H9 (cell line): ENCODE measurements at regions not wholly inside any gene's neighbourhood (a gene's known extent, or its start where the extent isn't known, plus 50 kb on each side); places are given as distances from the start of the nearest gene placed in this dataset.

Experiments used
- DNase-seq: peaks from one replicate; pipeline ENCODE4 v3.0.0-alpha.2; 2017
- H2AFZ ChIP-seq: one replicate; pipeline ENCODE4 v1.6.1; 2013; ENCODE audit warnings: mild to moderate bottlenecking, low read length, control low read depth, moderate library complexity
- H2AK5ac ChIP-seq: 2 replicates; pipeline ENCODE4 v1.6.1; 2013; ENCODE audit warnings: low read length, control low read depth, mixed read lengths; ENCODE audit not compliant: insufficient read length
- H2BK120ac ChIP-seq: one replicate; pipeline ENCODE4 v1.6.1; 2013; ENCODE audit warnings: low read depth, mild to moderate bottlenecking, low read length, control low read depth, inconsistent platforms; ENCODE audit not compliant: poor library complexity, severe bottlenecking
- H2BK12ac ChIP-seq: 2 replicates; pipeline ENCODE4 v1.6.1; 2013; ENCODE audit warnings: low read length, control low read depth, mixed read lengths, low read depth; ENCODE audit not compliant: insufficient read length
- H2BK15ac ChIP-seq: 2 replicates; pipeline ENCODE4 v1.6.1; 2013; ENCODE audit warnings: low read depth, low read length, control low read depth
- H2BK20ac ChIP-seq: one replicate; pipeline ENCODE4 v1.6.1; 2013; ENCODE audit warnings: low read depth, mild to moderate bottlenecking, low read length, control low read depth, inconsistent platforms; ENCODE audit not compliant: poor library complexity, severe bottlenecking
- H2BK5ac ChIP-seq: 2 replicates; pipeline ENCODE4 v1.6.1; 2013; ENCODE audit warnings: low read length, control low read depth, mixed read lengths; ENCODE audit not compliant: insufficient read length
- H3K14ac ChIP-seq: 2 replicates; pipeline ENCODE4 v1.6.1; 2013; ENCODE audit warnings: low read length, control low read depth; ENCODE audit not compliant: insufficient read depth
- H3K18ac ChIP-seq: 2 replicates; pipeline ENCODE4 v1.6.1; 2013; ENCODE audit warnings: low read depth, mild to moderate bottlenecking, mixed read lengths, low read length, control low read depth; ENCODE audit not compliant: insufficient read length
- H3K23ac ChIP-seq: 2 replicates; pipeline ENCODE4 v1.6.1; 2013; ENCODE audit warnings: low read length, control low read depth, mixed read lengths, low read depth; ENCODE audit not compliant: insufficient read length
- H3K23me2 ChIP-seq: 2 replicates; pipeline ENCODE4 v1.6.1; 2013; ENCODE audit warnings: low read depth, mild to moderate bottlenecking, mixed read lengths, low read length, control low read depth; ENCODE audit not compliant: insufficient read length, poor library complexity, severe bottlenecking
- H3K27ac ChIP-seq: 2 replicates; pipeline ENCODE4 v1.5.1; 2013; ENCODE audit warnings: low read length, control low read depth, mixed read lengths, low read depth; ENCODE audit not compliant: insufficient read length
- H3K27me3 ChIP-seq: 2 replicates; pipeline ENCODE4 v1.6.1; 2013; ENCODE audit warnings: low read length, control low read depth, inconsistent platforms; ENCODE audit not compliant: insufficient read depth
- H3K4ac ChIP-seq: 2 replicates; pipeline ENCODE4 v1.6.1; 2013; ENCODE audit warnings: low read depth, mild to moderate bottlenecking, control low read depth, inconsistent platforms, low read length, moderate library complexity
- H3K4me1 ChIP-seq: 2 replicates; pipeline ENCODE4 v1.6.1; 2013; ENCODE audit warnings: low read length, control low read depth, inconsistent platforms; ENCODE audit not compliant: insufficient read depth
- H3K4me2 ChIP-seq: 2 replicates; pipeline ENCODE4 v1.6.1; 2013; ENCODE audit warnings: low read length, control low read depth, mixed read lengths; ENCODE audit not compliant: insufficient read length, insufficient read depth
- H3K56ac ChIP-seq: 2 replicates; pipeline ENCODE4 v1.6.1; 2013; ENCODE audit warnings: low read depth, mild to moderate bottlenecking, mixed read lengths, low read length, control low read depth; ENCODE audit not compliant: insufficient read length
- H3K79me1 ChIP-seq: 2 replicates; pipeline ENCODE4 v1.6.1; 2013; ENCODE audit warnings: low read depth, mild to moderate bottlenecking, moderate library complexity, low read length, control low read depth, inconsistent platforms; ENCODE audit not compliant: insufficient read depth, poor library complexity, severe bottlenecking
- H3K79me2 ChIP-seq: 2 replicates; pipeline ENCODE4 v1.6.1; 2013; ENCODE audit warnings: low read length, control low read depth, inconsistent platforms; ENCODE audit not compliant: insufficient read depth
- H3K9ac ChIP-seq: 2 replicates; pipeline ENCODE4 v1.6.1; 2013; ENCODE audit warnings: low read length, control low read depth, mixed read lengths; ENCODE audit not compliant: insufficient read length; ENCODE audit errors: extremely low read depth
- H3K9me3 ChIP-seq: one replicate; pipeline ENCODE4 v1.6.1; 2013; ENCODE audit warnings: low read depth, low read length, inconsistent platforms; ENCODE audit not compliant: control insufficient read depth
- H3T11ph ChIP-seq: one replicate; pipeline ENCODE4 v1.6.1; 2013; ENCODE audit warnings: mild to moderate bottlenecking, low read length, control low read depth, inconsistent platforms
- H4K20me1 ChIP-seq: one replicate; pipeline ENCODE4 v1.6.1; 2013; ENCODE audit not compliant: control insufficient read depth, insufficient read length, insufficient read depth
- H4K5ac ChIP-seq: 2 replicates; pipeline ENCODE4 v1.6.1; 2013; ENCODE audit warnings: low read depth, mild to moderate bottlenecking, mixed read lengths, low read length, control low read depth; ENCODE audit not compliant: insufficient read length
- H4K8ac ChIP-seq: replicated peaks from 2 replicates; pipeline ENCODE4 v1.6.1; 2013; ENCODE audit warnings: low read length, control low read depth, mixed read lengths, low read depth; ENCODE audit not compliant: insufficient read length
- H4K91ac ChIP-seq: 2 replicates; pipeline ENCODE4 v1.6.1; 2013; ENCODE audit warnings: low read depth, mild to moderate bottlenecking, moderate library complexity, mixed read lengths, low read length, control low read depth; ENCODE audit not compliant: insufficient read length
- H3K27ac Mint-ChIP-seq, 3 experiments: 2 replicates in 2 of 3; 3 replicates in 1 of 3; pipeline ENCODE4 v1.8.0; 2020 to 2021; ENCODE audit warnings: mixed read lengths in 3 of 3, mild to moderate bottlenecking in 1 of 3, moderate library complexity in 1 of 3
- H3K27me3 Mint-ChIP-seq: 2 replicates; pipeline ENCODE4 v1.8.0; 2021; ENCODE audit warnings: low read depth, mild to moderate bottlenecking, moderate library complexity, mixed read lengths
- H3K36me3 Mint-ChIP-seq, 3 experiments: 2 replicates in 2 of 3; 3 replicates in 1 of 3; pipeline ENCODE4 v1.8.0; 2020 to 2021; ENCODE audit warnings: low read depth in 3 of 3, mixed read lengths in 3 of 3; ENCODE audit not compliant: insufficient read depth in 1 of 3
- H3K4me1 Mint-ChIP-seq, 2 experiments: 2 replicates each; pipeline ENCODE4 v1.8.0; 2020; ENCODE audit warnings: mixed read lengths in 2 of 2
- H3K4me3 Mint-ChIP-seq, 2 experiments: 2 replicates in 1 of 2; 3 replicates in 1 of 2; pipeline ENCODE4 v1.8.0; 2020 to 2021; ENCODE audit warnings: mild to moderate bottlenecking in 2 of 2, mixed read lengths in 2 of 2, moderate library complexity in 1 of 2
- H3K9me3 Mint-ChIP-seq, 2 experiments: 2 replicates in 1 of 2; 3 replicates in 1 of 2; pipeline ENCODE4 v1.8.0; 2020; ENCODE audit warnings: mild to moderate bottlenecking in 2 of 2, mixed read lengths in 2 of 2, moderate library complexity in 1 of 2
- CTCF ChIP-seq: fragments of 200-600 bp; sonication (generic); conservative IDR thresholded peaks from 3 replicates; pipeline ENCODE4 v1.8.0; 2021; ENCODE audit warnings: antibody characterized with exemption, mild to moderate bottlenecking
- WGBS: extraction: QIAGEN DNeasy Blood & Tissue Kit; methylation state at CpG from one replicate; pipeline ENCODE4 v1.1.7; 2013; ENCODE audit warnings: missing lambda C conversion rate, low lambda C conversion rate, mixed read lengths; ENCODE audit not compliant: insufficient read length; ENCODE audit errors: extremely low coverage; 5-methylcytosine and 5-hydroxymethylcytosine counted together

- no peak overlapping the region for H2BK120ac ChIP-seq
- H3K14ac ChIP-seq: no peak overlapping the region
- no peak overlapping the region for H2BK12ac ChIP-seq
- Mint-ChIP-seq H3K4me3 (0 out of 5 replicates have a peak overlapping the region, but pooled peaks of 1 of the 2 experiments have one; percentile 59), H3K4me1 (peaks cover 27 to 30% of the 10 kb centered on the region in 2 experiments), H3K27me3 (peaks cover 50% of the 10 kb centered on the region), H3K36me3 (0 out of 7 replicates have a peak, but pooled peaks cover 0 to 1% (median 0%) of the 10 kb centered on the region in 3 experiments), H3K9me3 (no peaks in the 10 kb centered on the region), H3K27ac (peak overlapping the region in 2 of 3 experiments; percentile 27 to 72; a peak in 1 of 7 replicates)
- no CpG with 5 or more reads among the region's 4 CpGs for WGBS
- no peaks in the 10 kb centered on the region for H3K27me3 ChIP-seq
- H3K79me2 ChIP-seq: no peaks in the 10 kb centered on the region
- H3K4ac ChIP-seq: no peak overlapping the region
- no peak overlapping the region for H2AFZ ChIP-seq
- H2BK15ac ChIP-seq: no peak overlapping the region
- no peak overlapping the region for H3K27ac ChIP-seq
- H3K79me1 ChIP-seq: no peaks in the 10 kb centered on the region
- H4K5ac ChIP-seq: no peak overlapping the region
- H2AK5ac ChIP-seq: no peak overlapping the region
- H4K91ac ChIP-seq: no peak overlapping the region
- H4K8ac ChIP-seq: no peak overlapping the region
- H3K23me2 ChIP-seq: no peaks in the 10 kb centered on the region
- H3K4me1 ChIP-seq: peaks cover 6% of the 10 kb centered on the region
- no peak overlapping the region for H3K9ac ChIP-seq
- no peak for DNase-seq
- no peak overlapping the region for H3K4me2 ChIP-seq
- H3K9me3 ChIP-seq: no peaks in the 10 kb centered on the region
- H3K56ac ChIP-seq: no peak overlapping the region
- H2BK20ac ChIP-seq: no peak overlapping the region
- no peak for TF ChIP-seq CTCF
- H3K23ac ChIP-seq: no peak overlapping the region
- no peak overlapping the region for H3T11ph ChIP-seq
- H2BK5ac ChIP-seq: no peak overlapping the region
- H3K18ac ChIP-seq: no peak overlapping the region
- no peaks in the 10 kb centered on the region for H4K20me1 ChIP-seq
Observed at GRCh38 chr5:145158730-145159129, 676.4 kb downstream of the PRELID2 start.
